H9 (cell line): ENCODE measurements at regions not wholly inside any gene's neighbourhood (a gene's known extent, or its start where the extent isn't known, plus 50 kb on each side); places are given as distances from the start of the nearest gene placed in this dataset.

Experiments
- DNase-seq: peaks from one replicate; pipeline ENCODE4 v3.0.0-alpha.2; 2017
- H2AFZ ChIP-seq: one replicate; pipeline ENCODE4 v1.6.1; 2013; ENCODE audit warnings: mild to moderate bottlenecking, low read length, control low read depth, moderate library complexity
- H2AK5ac ChIP-seq: 2 replicates; pipeline ENCODE4 v1.6.1; 2013; ENCODE audit warnings: low read length, control low read depth, mixed read lengths; ENCODE audit not compliant: insufficient read length
- H2BK120ac ChIP-seq: one replicate; pipeline ENCODE4 v1.6.1; 2013; ENCODE audit warnings: low read depth, mild to moderate bottlenecking, low read length, control low read depth, inconsistent platforms; ENCODE audit not compliant: poor library complexity, severe bottlenecking
- H2BK12ac ChIP-seq: 2 replicates; pipeline ENCODE4 v1.6.1; 2013; ENCODE audit warnings: low read length, control low read depth, mixed read lengths, low read depth; ENCODE audit not compliant: insufficient read length
- H2BK15ac ChIP-seq: 2 replicates; pipeline ENCODE4 v1.6.1; 2013; ENCODE audit warnings: low read depth, low read length, control low read depth
- H2BK20ac ChIP-seq: one replicate; pipeline ENCODE4 v1.6.1; 2013; ENCODE audit warnings: low read depth, mild to moderate bottlenecking, low read length, control low read depth, inconsistent platforms; ENCODE audit not compliant: poor library complexity, severe bottlenecking
- H2BK5ac ChIP-seq: 2 replicates; pipeline ENCODE4 v1.6.1; 2013; ENCODE audit warnings: low read length, control low read depth, mixed read lengths; ENCODE audit not compliant: insufficient read length
- H3K14ac ChIP-seq: 2 replicates; pipeline ENCODE4 v1.6.1; 2013; ENCODE audit warnings: low read length, control low read depth; ENCODE audit not compliant: insufficient read depth
- H3K18ac ChIP-seq: 2 replicates; pipeline ENCODE4 v1.6.1; 2013; ENCODE audit warnings: low read depth, mild to moderate bottlenecking, mixed read lengths, low read length, control low read depth; ENCODE audit not compliant: insufficient read length
- H3K23ac ChIP-seq: 2 replicates; pipeline ENCODE4 v1.6.1; 2013; ENCODE audit warnings: low read length, control low read depth, mixed read lengths, low read depth; ENCODE audit not compliant: insufficient read length
- H3K23me2 ChIP-seq: 2 replicates; pipeline ENCODE4 v1.6.1; 2013; ENCODE audit warnings: low read depth, mild to moderate bottlenecking, mixed read lengths, low read length, control low read depth; ENCODE audit not compliant: insufficient read length, poor library complexity, severe bottlenecking
- H3K27ac ChIP-seq: 2 replicates; pipeline ENCODE4 v1.5.1; 2013; ENCODE audit warnings: low read length, control low read depth, mixed read lengths, low read depth; ENCODE audit not compliant: insufficient read length
- H3K27me3 ChIP-seq: 2 replicates; pipeline ENCODE4 v1.6.1; 2013; ENCODE audit warnings: low read length, control low read depth, inconsistent platforms; ENCODE audit not compliant: insufficient read depth
- H3K4ac ChIP-seq: 2 replicates; pipeline ENCODE4 v1.6.1; 2013; ENCODE audit warnings: low read depth, mild to moderate bottlenecking, control low read depth, inconsistent platforms, low read length, moderate library complexity
- H3K4me1 ChIP-seq: 2 replicates; pipeline ENCODE4 v1.6.1; 2013; ENCODE audit warnings: low read length, control low read depth, inconsistent platforms; ENCODE audit not compliant: insufficient read depth
- H3K4me2 ChIP-seq: 2 replicates; pipeline ENCODE4 v1.6.1; 2013; ENCODE audit warnings: low read length, control low read depth, mixed read lengths; ENCODE audit not compliant: insufficient read length, insufficient read depth
- H3K56ac ChIP-seq: 2 replicates; pipeline ENCODE4 v1.6.1; 2013; ENCODE audit warnings: low read depth, mild to moderate bottlenecking, mixed read lengths, low read length, control low read depth; ENCODE audit not compliant: insufficient read length
- H3K79me1 ChIP-seq: 2 replicates; pipeline ENCODE4 v1.6.1; 2013; ENCODE audit warnings: low read depth, mild to moderate bottlenecking, moderate library complexity, low read length, control low read depth, inconsistent platforms; ENCODE audit not compliant: insufficient read depth, poor library complexity, severe bottlenecking
- H3K79me2 ChIP-seq: 2 replicates; pipeline ENCODE4 v1.6.1; 2013; ENCODE audit warnings: low read length, control low read depth, inconsistent platforms; ENCODE audit not compliant: insufficient read depth
- H3K9ac ChIP-seq: 2 replicates; pipeline ENCODE4 v1.6.1; 2013; ENCODE audit warnings: low read length, control low read depth, mixed read lengths; ENCODE audit not compliant: insufficient read length; ENCODE audit errors: extremely low read depth
- H3K9me3 ChIP-seq: one replicate; pipeline ENCODE4 v1.6.1; 2013; ENCODE audit warnings: low read depth, low read length, inconsistent platforms; ENCODE audit not compliant: control insufficient read depth
- H3T11ph ChIP-seq: one replicate; pipeline ENCODE4 v1.6.1; 2013; ENCODE audit warnings: mild to moderate bottlenecking, low read length, control low read depth, inconsistent platforms
- H4K20me1 ChIP-seq: one replicate; pipeline ENCODE4 v1.6.1; 2013; ENCODE audit not compliant: control insufficient read depth, insufficient read length, insufficient read depth
- H4K5ac ChIP-seq: 2 replicates; pipeline ENCODE4 v1.6.1; 2013; ENCODE audit warnings: low read depth, mild to moderate bottlenecking, mixed read lengths, low read length, control low read depth; ENCODE audit not compliant: insufficient read length
- H4K8ac ChIP-seq: replicated peaks from 2 replicates; pipeline ENCODE4 v1.6.1; 2013; ENCODE audit warnings: low read length, control low read depth, mixed read lengths, low read depth; ENCODE audit not compliant: insufficient read length
- H4K91ac ChIP-seq: 2 replicates; pipeline ENCODE4 v1.6.1; 2013; ENCODE audit warnings: low read depth, mild to moderate bottlenecking, moderate library complexity, mixed read lengths, low read length, control low read depth; ENCODE audit not compliant: insufficient read length
- H3K27ac Mint-ChIP-seq, 3 experiments: 2 replicates in 2 of 3; 3 replicates in 1 of 3; pipeline ENCODE4 v1.8.0; 2020 to 2021; ENCODE audit warnings: mixed read lengths in 3 of 3, mild to moderate bottlenecking in 1 of 3, moderate library complexity in 1 of 3
- H3K27me3 Mint-ChIP-seq: 2 replicates; pipeline ENCODE4 v1.8.0; 2021; ENCODE audit warnings: low read depth, mild to moderate bottlenecking, moderate library complexity, mixed read lengths
- H3K36me3 Mint-ChIP-seq, 3 experiments: 2 replicates in 2 of 3; 3 replicates in 1 of 3; pipeline ENCODE4 v1.8.0; 2020 to 2021; ENCODE audit warnings: low read depth in 3 of 3, mixed read lengths in 3 of 3; ENCODE audit not compliant: insufficient read depth in 1 of 3
- H3K4me1 Mint-ChIP-seq, 2 experiments: 2 replicates each; pipeline ENCODE4 v1.8.0; 2020; ENCODE audit warnings: mixed read lengths in 2 of 2
- H3K4me3 Mint-ChIP-seq, 2 experiments: 2 replicates in 1 of 2; 3 replicates in 1 of 2; pipeline ENCODE4 v1.8.0; 2020 to 2021; ENCODE audit warnings: mild to moderate bottlenecking in 2 of 2, mixed read lengths in 2 of 2, moderate library complexity in 1 of 2
- H3K9me3 Mint-ChIP-seq, 2 experiments: 2 replicates in 1 of 2; 3 replicates in 1 of 2; pipeline ENCODE4 v1.8.0; 2020; ENCODE audit warnings: mild to moderate bottlenecking in 2 of 2, mixed read lengths in 2 of 2, moderate library complexity in 1 of 2
- CTCF ChIP-seq: fragments of 200-600 bp; sonication (generic); conservative IDR thresholded peaks from 3 replicates; pipeline ENCODE4 v1.8.0; 2021; ENCODE audit warnings: antibody characterized with exemption, mild to moderate bottlenecking
- WGBS: extraction: QIAGEN DNeasy Blood & Tissue Kit; methylation state at CpG from one replicate; pipeline ENCODE4 v1.1.7; 2013; ENCODE audit warnings: missing lambda C conversion rate, low lambda C conversion rate, mixed read lengths; ENCODE audit not compliant: insufficient read length; ENCODE audit errors: extremely low coverage; 5-methylcytosine and 5-hydroxymethylcytosine counted together

- no peaks in the 10 kb centered on the region for H3K9me3 ChIP-seq
- no peak overlapping the region for H4K5ac ChIP-seq
- Mint-ChIP-seq H3K27ac (no peak overlapping the region), H3K4me1 (peaks cover 10 to 13% of the 10 kb centered on the region in 2 experiments), H3K36me3 (no peaks in the 10 kb centered on the region), H3K27me3 (no peaks in the 10 kb centered on the region), H3K4me3 (no peak overlapping the region), H3K9me3 (peaks cover 0 to 7% of the 10 kb centered on the region in 2 experiments; a peak in 1 of 5 replicates)
- H4K8ac ChIP-seq = no peak overlapping the region
- H3K27me3 ChIP-seq = no peaks in the 10 kb centered on the region
- DNase-seq = peak; percentile 32
- no peak overlapping the region for H3K9ac ChIP-seq
- no peak overlapping the region for H2BK5ac ChIP-seq
- no CpG with 5 or more reads among the region's 4 CpGs for WGBS
- no peak overlapping the region for H3K4ac ChIP-seq
- no peak overlapping the region for H4K91ac ChIP-seq
- no peak overlapping the region for H2BK12ac ChIP-seq
- no peaks in the 10 kb centered on the region for H3K79me2 ChIP-seq
- no peaks in the 10 kb centered on the region for H3K79me1 ChIP-seq
- H3K4me2 ChIP-seq = no peak overlapping the region
- no peak overlapping the region for H3K14ac ChIP-seq
- no peak overlapping the region for H2BK20ac ChIP-seq
- H3K23me2 ChIP-seq = no peaks in the 10 kb centered on the region
- H3K23ac ChIP-seq = no peak overlapping the region
- H2BK15ac ChIP-seq = no peak overlapping the region
- H4K20me1 ChIP-seq = no peaks in the 10 kb centered on the region
- H2BK120ac ChIP-seq = no peak overlapping the region
- no peak overlapping the region for H3K56ac ChIP-seq
- no peak for TF ChIP-seq CTCF
- no peak overlapping the region for H3T11ph ChIP-seq
- no peak overlapping the region for H2AFZ ChIP-seq
- no peak overlapping the region for H2AK5ac ChIP-seq
- H3K18ac ChIP-seq = no peak overlapping the region
- no peak overlapping the region for H3K27ac ChIP-seq
- peaks cover 3% of the 10 kb centered on the region; the same call in 1 of the 2 replicates for H3K4me1 ChIP-seq
Observed at GRCh38 chr1:195158091-195158490, 1450.1 kb downstream of the KCNT2 start.
